ENCODE measurements at regions not wholly inside any gene's neighbourhood (a gene's known extent, or its start where the extent isn't known, plus 50 kb on each side); places are given as distances from the start of the nearest gene placed in this dataset.

DNA sequence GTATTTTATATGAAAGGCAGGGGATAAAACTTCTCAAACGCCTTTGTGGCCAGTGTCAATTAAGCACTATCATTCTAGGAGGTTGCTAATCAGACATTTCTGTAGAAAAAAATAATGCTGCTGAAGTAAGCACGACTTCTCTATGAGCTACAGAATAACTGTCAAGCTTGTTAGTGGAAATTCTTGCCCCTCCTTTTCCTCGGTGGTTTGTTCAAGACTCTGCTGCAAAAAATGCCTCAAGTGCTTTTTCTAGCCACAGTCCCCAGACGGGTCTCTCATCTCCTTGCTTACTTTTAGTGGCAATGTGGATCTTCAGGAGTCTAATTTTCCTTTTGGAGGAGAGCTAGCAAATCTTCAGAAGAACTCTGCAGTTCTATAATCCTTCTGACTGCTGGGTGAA, 452.0 kb downstream of the FUT8 start:
- intact Hi-C loops (cut with DNase I) = no loop called here
- DNase-seq = no peak
- ATAC-seq = no peak

DNA sequence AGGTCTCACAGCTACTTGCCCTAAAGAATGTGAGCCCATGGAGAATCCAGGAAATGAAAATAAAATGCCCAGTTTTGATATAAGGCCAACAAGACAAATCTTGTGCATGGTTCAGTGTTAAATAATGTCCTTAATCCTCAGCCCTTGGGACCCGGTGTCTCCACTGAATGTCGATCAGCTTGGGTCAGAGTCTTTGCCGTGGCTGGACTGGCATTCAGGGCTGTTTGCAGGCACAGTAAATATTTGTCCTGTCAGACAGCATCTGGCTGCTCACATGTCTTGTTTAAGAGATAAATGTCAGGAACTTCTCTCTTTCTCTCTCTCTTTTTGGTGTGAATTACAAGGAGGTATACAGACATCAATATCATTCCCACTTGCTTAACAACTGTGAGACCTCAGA, 452.5 kb downstream of the FUT8 start:
- ATAC-seq (no peak), DNase-seq (no peak)
- intact Hi-C loops (cut with DNase I) = no loop called here

DNA sequence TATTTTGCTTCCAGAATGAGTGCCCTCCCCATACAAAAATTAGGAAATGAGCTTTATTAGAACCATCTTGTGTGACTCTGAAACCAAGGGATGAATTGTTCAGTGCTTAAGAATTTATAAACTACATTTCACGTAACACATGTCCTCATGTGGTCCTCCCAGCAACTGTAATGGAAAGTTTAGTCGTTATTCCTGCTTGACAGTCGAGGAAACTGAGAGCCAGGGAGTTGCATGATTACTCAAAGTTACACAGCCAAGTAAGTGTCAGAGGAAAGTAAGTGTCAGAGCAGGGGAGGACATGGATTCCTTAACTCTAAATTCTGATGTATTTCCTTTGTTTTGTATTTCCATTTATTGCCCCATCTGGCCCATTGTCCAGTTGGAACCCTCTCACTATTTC, 453.9 kb downstream of the FUT8 start:
- intact Hi-C loops (cut with DNase I) = no loop called here
- ATAC-seq (no peak), DNase-seq (no peak)

DNA sequence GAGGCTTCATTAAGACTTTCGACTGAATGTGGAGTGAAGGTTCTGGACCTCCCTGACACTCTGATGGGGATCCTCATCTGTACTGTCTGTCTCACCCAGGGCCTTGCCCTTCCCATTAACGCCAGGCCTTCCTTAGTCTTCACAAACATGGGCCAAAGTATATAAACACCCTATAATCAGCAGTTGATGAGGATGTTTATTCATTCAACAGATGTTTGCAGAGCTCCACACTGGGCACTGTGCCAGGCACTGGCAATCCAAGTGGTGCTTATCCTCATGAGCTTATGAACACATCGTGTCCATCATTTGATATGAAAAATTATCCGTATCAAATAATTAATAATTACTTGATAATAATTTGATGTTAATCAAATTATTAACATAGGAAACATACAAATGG, 454.4 kb downstream of the FUT8 start:
- intact Hi-C loops (cut with DNase I) = no loop called here
- DNase-seq (no peak), ATAC-seq (no peak)

DNA sequence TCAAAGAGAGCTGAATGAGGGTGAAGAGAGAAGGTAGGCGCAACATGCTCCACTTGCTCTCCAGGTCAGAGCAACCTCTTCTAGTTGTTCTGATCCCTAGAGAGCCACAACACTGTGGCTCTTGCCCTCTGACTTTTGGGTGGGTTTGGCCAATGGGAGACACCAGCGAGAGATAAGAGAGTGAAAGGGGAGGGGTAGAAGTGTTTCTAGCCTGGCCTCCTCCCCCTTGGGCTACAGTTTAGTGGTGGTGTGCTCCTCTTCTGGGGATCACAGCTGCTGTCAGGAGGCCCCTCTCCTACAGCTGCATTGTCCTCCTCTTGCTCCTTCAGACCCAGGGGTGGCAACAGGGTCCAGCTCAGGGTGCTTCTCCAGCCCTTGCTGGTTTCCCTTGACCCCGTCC, 454.8 kb downstream of the FUT8 start:
- ATAC-seq (no peak), DNase-seq (no peak)
- intact Hi-C loops (cut with DNase I) = no loop called here

DNA sequence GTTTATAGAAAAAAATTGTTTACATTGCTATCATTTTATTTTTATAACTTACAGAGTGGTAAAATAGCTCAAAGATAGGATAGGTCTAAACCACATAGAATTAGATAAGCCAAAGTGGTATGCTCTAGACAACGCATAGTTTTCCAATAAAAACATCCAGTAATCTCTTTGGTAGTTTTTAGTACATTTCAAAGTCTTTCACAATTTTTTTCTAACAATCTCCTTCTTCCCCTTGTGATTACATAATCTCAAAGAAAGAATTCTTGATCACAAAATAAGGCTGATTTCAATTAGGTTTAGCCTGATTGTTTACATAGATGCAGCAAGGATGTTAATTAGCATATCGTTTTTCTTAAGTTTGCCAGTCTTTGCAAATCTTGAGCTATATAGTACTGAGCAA, 460.0 kb downstream of the FUT8 start:
- intact Hi-C loops (cut with DNase I) = no loop called here
- ATAC-seq = no peak
- DNase-seq = no peak

DNA sequence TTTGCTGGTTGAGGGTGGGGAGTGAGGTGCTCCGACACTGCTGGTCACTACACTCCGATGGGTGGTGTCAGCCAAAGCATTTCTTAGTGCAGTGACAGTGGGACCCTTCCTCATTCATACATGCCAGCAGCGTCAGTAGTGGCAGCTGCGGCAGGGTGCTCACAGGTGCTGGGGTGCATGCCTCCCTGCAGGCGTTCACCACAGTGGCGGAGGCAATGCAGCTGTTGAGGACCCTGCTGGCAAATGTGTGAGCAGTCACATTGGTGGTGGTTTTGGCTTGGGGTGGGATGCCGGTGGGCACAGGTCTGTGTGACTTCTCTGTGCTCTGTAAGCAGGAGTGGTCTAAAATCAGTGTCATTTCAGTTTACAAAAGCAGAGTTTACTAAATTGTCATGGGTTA, 464.6 kb downstream of the FUT8 start:
- intact Hi-C loops (cut with DNase I) = no loop called here
- DNase-seq = no peak
- no peak for ATAC-seq

DNA sequence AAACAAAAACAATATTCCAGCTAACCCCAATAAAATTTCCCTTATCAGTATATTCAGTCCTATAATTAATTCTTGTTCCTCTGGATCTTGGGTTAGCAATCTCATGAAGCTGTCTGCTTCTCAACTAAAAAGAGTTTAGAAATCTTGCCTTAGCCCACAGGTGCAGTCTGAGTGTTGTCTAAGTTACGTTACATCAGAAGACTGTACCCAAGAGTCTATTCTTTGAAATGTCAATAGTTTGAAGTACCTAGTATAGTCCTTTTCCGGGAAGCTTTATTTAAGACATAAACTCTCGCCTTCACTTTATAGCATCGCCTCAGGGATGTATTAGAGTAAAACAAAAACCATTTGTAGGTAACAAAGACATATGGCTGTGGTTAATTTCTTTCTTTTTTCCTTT, 465.1 kb downstream of the FUT8 start:
- intact Hi-C loops (cut with DNase I) = no loop called here
- no peak for DNase-seq
- no peak for ATAC-seq

DNA sequence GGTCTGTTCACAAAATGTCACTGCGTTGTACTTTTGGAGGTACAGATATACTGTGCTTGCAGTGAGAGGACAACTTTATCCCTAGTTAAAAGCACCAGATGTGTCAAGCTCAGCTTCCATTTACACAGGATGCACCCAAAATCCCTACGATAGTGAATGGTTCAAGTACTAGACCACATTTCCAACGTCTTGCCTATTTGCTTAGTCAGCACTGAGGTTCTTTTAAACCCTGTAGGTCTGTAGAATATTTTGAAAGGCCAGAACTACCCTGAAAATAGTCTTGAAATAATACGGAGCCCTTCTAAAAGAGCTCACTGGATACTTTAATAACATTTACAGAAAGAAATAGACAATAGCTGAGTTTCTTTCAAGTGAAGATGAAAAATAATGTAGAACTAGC, 466.1 kb downstream of the FUT8 start:
- ATAC-seq (no peak), DNase-seq (no peak)
- intact Hi-C loops (cut with DNase I) = no loop called here

DNA sequence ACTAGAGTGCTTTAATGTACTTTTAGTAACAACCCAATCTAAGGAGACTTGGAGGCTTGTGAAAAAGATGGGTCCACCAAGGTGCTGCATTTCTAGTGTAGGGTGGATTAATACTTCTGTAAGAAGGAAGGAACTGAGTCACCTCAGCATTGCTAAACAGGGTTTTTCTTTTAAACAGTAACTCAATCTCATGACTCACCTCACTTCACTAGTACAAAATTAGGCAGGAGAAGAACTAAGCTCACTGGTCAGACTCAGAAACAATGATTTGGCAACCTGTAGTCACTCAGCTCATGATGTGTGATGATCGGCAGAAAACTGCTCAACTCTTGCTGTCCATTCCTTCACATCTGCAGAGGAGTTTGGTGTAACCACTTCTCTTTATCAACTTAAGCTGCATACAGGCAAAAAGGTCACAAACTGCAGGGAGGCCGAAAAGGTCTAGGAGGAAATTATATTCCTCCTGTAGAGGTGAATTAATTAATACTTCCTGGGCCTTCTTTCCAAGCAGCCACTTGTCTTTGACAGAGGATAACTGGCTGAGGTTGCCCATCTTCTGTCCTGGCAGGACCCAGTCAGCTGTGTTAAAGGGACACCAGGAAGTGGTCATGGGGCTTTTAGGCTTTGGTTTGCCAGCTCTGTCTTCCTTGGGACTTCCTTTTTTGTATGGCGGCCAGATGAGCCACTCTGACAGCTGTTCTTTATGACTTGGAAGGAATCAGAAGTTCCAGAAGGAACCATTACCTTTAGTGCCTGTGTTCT, 466.9 kb downstream of the FUT8 start:
- intact Hi-C loops (cut with DNase I) = no loop called here
- no peak for DNase-seq
- ATAC-seq = peak in 1 of 2 donors; percentile 69

DNA sequence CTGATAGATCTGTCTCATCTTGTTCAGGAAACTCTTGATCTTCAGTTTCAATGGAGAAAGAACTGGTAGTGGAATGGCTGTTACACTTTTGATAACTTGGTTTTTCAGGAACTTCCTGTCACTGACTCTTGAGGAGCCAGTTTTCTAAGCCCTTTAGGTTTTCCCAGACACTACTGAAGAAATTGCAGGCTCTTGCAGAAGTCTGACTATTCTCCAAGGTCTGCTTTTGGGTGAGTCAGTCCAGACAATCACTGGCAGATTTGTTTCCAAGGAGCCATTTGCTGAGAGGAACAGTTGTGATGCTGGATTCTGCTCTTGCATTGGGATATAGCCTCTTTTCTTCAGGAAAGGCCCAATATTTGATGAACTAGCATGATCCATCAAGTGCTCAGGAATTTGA, 468.0 kb downstream of the FUT8 start:
- ATAC-seq = no peak
- intact Hi-C loops (cut with DNase I) = no loop called here
- DNase-seq = no peak

DNA sequence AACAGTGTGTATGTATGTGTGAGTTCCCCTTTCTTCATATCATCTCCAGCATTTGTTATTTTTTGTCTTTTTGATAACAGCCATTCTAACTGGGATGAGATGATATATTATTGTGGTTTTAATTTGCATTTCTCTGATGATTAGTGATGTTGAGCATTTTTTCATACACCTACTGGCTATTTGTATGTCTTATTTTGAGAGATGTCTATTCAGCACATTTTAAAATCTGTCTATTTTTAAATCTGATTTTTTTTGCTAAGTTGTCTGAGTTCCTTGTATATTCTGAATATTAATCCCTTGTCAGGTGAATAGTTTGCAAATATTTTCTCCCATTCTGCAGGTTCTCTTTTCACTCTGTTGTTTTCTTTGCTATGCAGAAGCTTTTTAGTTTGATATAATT, 469.1 kb downstream of the FUT8 start:
- intact Hi-C loops (cut with DNase I) = no loop called here
- ATAC-seq (no peak), DNase-seq (no peak)

DNA sequence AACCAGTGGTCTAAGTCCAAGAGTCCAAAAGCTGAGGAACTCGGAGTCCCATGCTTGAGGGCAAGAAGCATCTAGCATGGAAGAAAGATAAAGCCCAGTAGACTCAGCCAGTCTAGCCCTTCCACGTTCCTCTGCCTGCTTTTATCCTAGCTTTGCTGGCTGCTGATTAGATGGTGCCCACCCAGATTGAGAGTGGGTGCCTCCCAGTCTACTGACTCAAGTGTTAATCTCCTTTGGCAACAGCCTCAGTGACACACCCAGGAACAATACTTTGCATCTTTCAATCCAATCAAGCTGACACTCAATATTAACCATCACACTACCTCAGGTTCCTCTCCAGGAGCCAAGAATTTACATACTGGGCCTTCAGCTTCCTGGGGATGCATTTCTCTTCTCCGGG, 476.1 kb downstream of the FUT8 start:
- ATAC-seq (no peak), DNase-seq (no peak)
- intact Hi-C loops (cut with DNase I) = no loop called here

DNA sequence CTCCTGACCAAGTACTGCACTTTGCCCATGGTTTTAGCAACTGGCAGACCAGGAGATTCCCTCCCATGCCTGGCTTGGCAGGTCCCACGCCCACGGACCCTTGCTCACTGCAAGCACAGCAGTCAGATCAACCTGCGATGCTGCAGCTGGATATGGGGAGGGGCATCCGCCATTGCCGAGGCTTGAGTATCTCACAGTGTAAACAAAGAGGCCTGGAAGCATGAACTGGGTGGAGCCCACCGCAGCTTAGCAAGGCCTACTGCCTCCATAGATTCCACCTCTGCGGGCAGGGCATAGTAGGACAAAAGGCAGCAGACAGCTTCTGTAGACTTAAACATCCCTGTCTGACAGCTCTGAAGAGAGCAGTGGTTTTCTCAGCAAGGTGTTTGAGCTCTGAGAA, 479.8 kb downstream of the FUT8 start:
- no peak for DNase-seq

DNA sequence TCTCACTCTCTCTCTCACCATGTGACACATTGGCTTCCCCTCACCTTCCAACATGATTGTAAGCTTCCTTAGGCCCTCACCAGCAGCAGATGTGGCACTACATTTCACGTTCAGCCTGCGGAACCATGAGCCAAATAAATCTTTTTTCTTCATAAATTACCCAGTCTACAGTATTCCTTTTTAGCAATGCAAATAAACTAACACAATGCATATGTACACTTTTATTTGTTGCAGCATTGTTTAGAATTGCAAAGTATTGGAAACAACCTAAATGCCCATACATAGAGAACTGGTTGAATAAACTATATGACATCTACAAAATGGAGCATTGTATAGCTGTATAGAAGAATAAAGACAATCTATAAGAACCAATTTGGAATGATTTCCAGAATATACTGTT, 487.6 kb downstream of the FUT8 start:
- DNase-seq (no peak), ATAC-seq (no peak)
- intact Hi-C loops (cut with DNase I) = no loop called here

More for the DNA sequence above, 479.8 kb downstream of the FUT8 start:
- ATAC-seq = no peak
- intact Hi-C loops (cut with DNase I) = no loop called here

DNA sequence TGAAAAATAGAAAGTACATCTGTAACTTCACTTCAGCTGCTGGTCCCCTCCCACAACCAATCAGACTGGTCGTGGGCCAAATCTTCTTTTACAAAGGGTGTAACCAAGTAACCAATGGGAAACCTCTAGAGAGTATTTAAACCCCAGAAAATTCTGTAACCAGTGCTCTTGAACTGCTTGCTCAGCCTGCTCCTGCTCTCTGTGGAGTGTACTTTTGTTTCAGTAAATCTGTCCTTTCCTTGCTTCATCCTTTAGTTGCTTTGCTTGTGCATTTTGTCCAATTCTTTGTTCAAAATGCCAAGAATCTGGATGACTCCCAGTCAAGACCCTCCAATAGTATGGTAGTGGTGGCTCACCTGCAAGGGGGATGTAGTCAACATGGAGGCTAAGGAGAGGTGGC, 489.1 kb downstream of the FUT8 start:
- no peak for ATAC-seq
- no peak for DNase-seq
- intact Hi-C loops (cut with DNase I) = no loop called here

DNA sequence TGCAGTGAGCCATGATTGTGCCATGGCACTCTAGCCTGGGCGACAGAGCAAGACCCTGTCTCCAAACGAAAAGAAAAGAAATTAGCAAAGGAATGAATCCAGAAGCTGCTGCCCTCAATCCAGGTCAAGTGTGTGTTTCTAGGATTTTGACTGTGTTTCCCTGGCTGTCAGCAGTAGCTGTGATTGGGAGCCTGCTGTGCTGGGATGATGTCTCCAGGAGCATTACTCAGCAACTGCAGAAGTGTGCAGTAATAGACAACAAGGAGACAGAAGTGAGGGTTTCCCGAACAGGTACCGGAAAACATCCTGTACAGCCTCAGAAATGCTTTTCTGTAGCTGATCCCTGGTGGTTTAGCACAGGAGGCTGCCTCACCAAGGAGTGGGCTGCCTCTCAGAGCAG, 492.5 kb downstream of the FUT8 start:
- intact Hi-C loops (cut with DNase I) = no loop called here
- no peak for DNase-seq
- no peak for ATAC-seq

DNA sequence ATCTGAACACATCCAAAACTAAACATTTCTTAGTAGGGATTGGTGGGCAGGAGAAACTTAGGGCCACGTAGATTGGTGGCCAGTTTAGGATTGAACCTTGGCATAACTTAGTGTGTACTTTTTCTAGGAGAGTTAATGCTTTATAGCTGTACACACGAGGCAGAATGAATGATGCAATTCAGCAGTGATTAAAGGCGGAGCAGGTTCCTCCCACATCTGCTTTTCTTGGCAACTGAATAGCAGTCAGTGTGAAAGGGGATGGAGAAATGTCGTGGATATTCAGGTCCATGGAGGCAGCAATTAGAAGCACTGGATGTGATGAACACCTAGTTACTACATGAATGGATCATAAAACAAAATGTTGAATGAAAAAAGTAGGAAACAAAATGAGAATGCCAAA, 493.8 kb downstream of the FUT8 start:
- intact Hi-C loops (cut with DNase I) = no loop called here
- DNase-seq = no peak

DNA sequence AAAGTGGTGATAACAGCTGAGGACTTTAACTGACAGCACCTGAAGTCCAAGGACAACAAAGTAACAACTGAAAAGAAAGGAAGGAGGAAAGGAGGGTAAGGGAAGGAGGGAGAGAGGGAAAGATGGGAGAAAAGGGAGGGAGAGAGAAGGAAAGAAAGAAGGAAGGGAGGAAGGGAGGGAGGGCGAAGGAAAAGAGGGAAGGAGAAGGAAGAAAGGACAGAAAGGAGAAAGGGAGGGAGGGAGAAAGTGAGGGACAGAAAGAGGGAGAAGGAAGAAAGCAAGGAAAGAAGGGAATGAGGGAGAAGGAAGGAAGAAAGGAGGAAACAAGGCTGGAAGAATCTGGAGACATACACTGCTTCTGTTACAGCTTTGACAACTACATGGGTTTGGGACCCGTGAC, 494.4 kb downstream of the FUT8 start:
- DNase-seq = no peak
- ATAC-seq = no peak
- intact Hi-C loops (cut with DNase I) = no loop called here

More for the DNA sequence above, 493.8 kb downstream of the FUT8 start:
- peak in 1 of 2 donors; percentile 33 for ATAC-seq

DNA sequence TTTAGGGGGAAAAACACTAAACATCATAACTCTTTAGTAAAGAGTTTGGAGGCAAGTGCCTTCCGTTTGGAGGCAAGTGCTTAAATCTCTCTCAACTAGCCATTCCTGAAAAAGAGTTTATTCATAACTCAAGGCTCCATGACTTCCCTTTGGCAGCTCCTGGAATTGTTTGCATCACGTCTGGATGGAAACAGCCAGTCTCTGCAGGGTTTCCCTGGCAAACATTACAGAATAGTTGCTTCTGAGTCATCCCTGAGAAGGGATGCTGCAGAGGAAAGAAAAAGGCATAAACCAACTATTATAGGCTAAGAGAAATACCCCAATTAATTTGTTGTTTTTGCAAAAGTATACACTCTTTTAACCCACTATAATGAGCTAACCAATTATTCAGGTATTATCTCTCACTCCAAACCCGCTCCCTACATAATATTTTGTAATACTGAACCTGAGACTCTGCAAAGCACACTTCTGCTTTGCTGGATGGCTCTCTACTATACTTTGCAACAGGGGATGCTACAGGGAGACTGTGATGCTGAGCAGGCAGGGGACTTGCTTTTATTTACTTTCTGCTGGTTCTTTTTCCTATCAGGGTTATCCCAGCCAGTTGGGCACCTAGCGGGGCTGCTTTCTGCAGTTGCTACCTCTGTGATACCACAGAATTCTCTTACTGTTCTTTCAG, 497.7 kb downstream of the FUT8 start:
- ATAC-seq = peak in 1 of 2 donors; percentile 64
- intact Hi-C loops (cut with DNase I) = no loop called here
- no peak for DNase-seq

DNA sequence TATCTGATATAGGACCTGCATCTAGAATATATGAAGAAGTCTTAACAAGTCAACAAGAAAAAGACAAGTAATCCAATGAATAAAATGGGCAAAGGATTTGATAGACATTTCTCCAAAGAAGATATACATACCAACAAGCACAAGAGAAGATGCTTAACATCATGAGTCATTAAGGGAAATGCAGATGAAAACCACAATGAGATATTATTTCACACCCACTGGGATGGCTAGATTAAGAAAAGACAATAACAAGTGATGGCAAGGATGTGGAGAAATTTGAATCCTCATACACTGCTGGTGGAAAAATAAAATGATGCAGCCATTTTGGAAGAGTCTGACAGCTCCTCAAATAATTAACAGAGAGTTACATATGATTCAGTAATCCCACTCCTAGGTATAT, 502.6 kb downstream of the FUT8 start:
- intact Hi-C loops (cut with DNase I) = no loop called here
- DNase-seq = no peak
- ATAC-seq = no peak

All from left cardiac atrium (tissue), 4 donors.